H1 (cell line): ENCODE measurements at regions not wholly inside any gene's neighbourhood (a gene's known extent, or its start where the extent isn't known, plus 50 kb on each side); places are given as distances from the start of the nearest gene placed in this dataset.

Experiments
- CTCF ChIA-PET: fragments of 300-600 bp; sonication (Branson Sonifier 250); formaldehyde crosslinking; loops from one replicate; lab custom pipeline; 2021; ENCODE audit not compliant: partially characterized antibody; lab: Charles Lee
- POLR2A ChIA-PET: fragments of 300-600 bp; sonication (Branson Sonifier 250); formaldehyde crosslinking; loops from one replicate; lab custom pipeline; 2021; ENCODE audit warnings: inconsistent platforms; ENCODE audit not compliant: partially characterized antibody; lab: Charles Lee
- DNase-seq, 2 experiments: peaks; one replicate each; pipeline versions ENCODE4 v3.0.0 to v3.0.0-alpha.2; 2010 to 2022; ENCODE audit warnings: low spot score in 2 of 2, low read depth in 1 of 2, mixed read lengths in 1 of 2
- FAIRE-seq: peaks from 2 replicates; lab custom pipeline; 2011; peaks lifted over from hg19 to GRCh38; lab: Jason Lieb, UNC
- H2AFZ ChIP-seq: 2 replicates; pipeline ENCODE4 v1.8.1; 2012; ENCODE audit warnings: low read length, inconsistent platforms
- H2AK5ac ChIP-seq: 2 replicates; pipeline ENCODE4 v1.6.1; 2013; ENCODE audit warnings: low read depth, low read length
- H2BK120ac ChIP-seq: replicated peaks from 2 replicates; pipeline ENCODE3; 2013; ENCODE audit warnings: low read depth, low read length, inconsistent platforms
- H2BK12ac ChIP-seq: 2 replicates; pipeline ENCODE4 v1.6.1; 2013; ENCODE audit warnings: low read depth, low read length
- H2BK15ac ChIP-seq: 2 replicates; pipeline ENCODE4 v1.6.1; 2013; ENCODE audit warnings: low read length
- H2BK20ac ChIP-seq: 2 replicates; pipeline ENCODE4 v1.6.1; 2013; ENCODE audit warnings: low read length
- H2BK5ac ChIP-seq: 2 replicates; pipeline ENCODE4 v1.6.1; 2013; ENCODE audit warnings: low read depth, low read length
- H3K14ac ChIP-seq: 2 replicates; pipeline ENCODE4 v1.6.1; 2013; ENCODE audit warnings: inconsistent platforms; ENCODE audit not compliant: insufficient read length
- H3K18ac ChIP-seq: 2 replicates; pipeline ENCODE4 v1.6.1; 2013; ENCODE audit warnings: low read length; ENCODE audit errors: extremely low read depth
- H3K23ac ChIP-seq: 2 replicates; pipeline ENCODE4 v1.6.1; 2013; ENCODE audit warnings: inconsistent platforms; ENCODE audit not compliant: insufficient read length
- H3K23me2 ChIP-seq: 2 replicates; pipeline ENCODE4 v1.6.1; 2013; ENCODE audit warnings: low read depth, low read length
- H3K27ac ChIP-seq: 2 replicates; pipeline ENCODE4 v1.6.1; 2011; ENCODE audit warnings: low read depth, low read length, inconsistent platforms
- H3K27me3 ChIP-seq, 4 experiments: replicated peaks in 1 of 4; 1 replicate in 1 of 4; 2 replicates in 3 of 4; pipeline versions ENCODE4 v1.6.1 to v1.8.1; 2011 to 2013; ENCODE audit warnings: low read length in 3 of 4, mild to moderate bottlenecking in 3 of 4, inconsistent platforms in 2 of 4, mixed read lengths in 2 of 4, moderate library complexity in 1 of 4; ENCODE audit not compliant: control insufficient read depth in 3 of 4, insufficient read depth in 3 of 4; ENCODE audit errors: extremely low read depth in 1 of 4
- H3K36me3 ChIP-seq, 4 experiments: 2 replicates each; pipeline versions ENCODE4 v1.6.1 to v1.8.1; 2011 to 2013; ENCODE audit warnings: mild to moderate bottlenecking in 4 of 4, low read length in 3 of 4, moderate library complexity in 2 of 4, control low read depth in 1 of 4, inconsistent platforms in 1 of 4; ENCODE audit not compliant: insufficient read depth in 4 of 4, control insufficient read depth in 2 of 4
- H3K4ac ChIP-seq: replicated peaks from 2 replicates; pipeline ENCODE3; 2013; ENCODE audit warnings: low read length, low read depth, mixed read lengths, inconsistent platforms; ENCODE audit not compliant: insufficient read length
- H3K4me1 ChIP-seq, 4 experiments: replicated peaks in 1 of 4; 1 replicate in 1 of 4; 2 replicates in 3 of 4; pipeline versions ENCODE4 v1.6.1 to v1.8.1; 2011 to 2013; ENCODE audit warnings: low read length in 3 of 4, inconsistent platforms in 2 of 4, mixed read lengths in 1 of 4; ENCODE audit not compliant: insufficient read depth in 4 of 4, control insufficient read depth in 3 of 4
- H3K4me2 ChIP-seq, 2 experiments: 2 replicates each; pipeline versions ENCODE4 v1.6.1 to v1.8.1; 2011 to 2013; ENCODE audit warnings: low read depth in 2 of 2, low read length in 2 of 2, control low read depth in 1 of 2, inconsistent platforms in 1 of 2, mild to moderate bottlenecking in 1 of 2; ENCODE audit not compliant: insufficient read depth in 1 of 2
- H3K4me3 ChIP-seq, 4 experiments: fragments of 200-600, 300-600 bp in 1 of 4; sonication (generic), shearing (Covaris generic), sonication (Bioruptor Twin) in 1 of 4; 2 replicates each; pipeline versions ENCODE4 v1.5.1 to v1.8.1; 2011 to 2016; ENCODE audit warnings: low read length in 4 of 4, low read depth in 3 of 4, control low read depth in 2 of 4, inconsistent platforms in 2 of 4, mild to moderate bottlenecking in 2 of 4, mixed read lengths in 1 of 4, moderate library complexity in 1 of 4; ENCODE audit not compliant: insufficient read depth in 2 of 4; ENCODE audit errors: extremely low read depth in 1 of 4
- H3K56ac ChIP-seq: replicated peaks from 2 replicates; pipeline ENCODE3; 2013; ENCODE audit warnings: low read depth, mild to moderate bottlenecking, mixed read lengths, low read length, inconsistent platforms; ENCODE audit not compliant: insufficient read length
- H3K79me1 ChIP-seq: 2 replicates; pipeline ENCODE4 v1.6.1; 2013; ENCODE audit warnings: low read depth, low read length, control low read depth
- H3K79me2 ChIP-seq, 2 experiments: 2 replicates each; pipeline versions ENCODE4 v1.6.1 to v1.8.1; 2012 to 2013; ENCODE audit warnings: low read length in 2 of 2, mild to moderate bottlenecking in 2 of 2, inconsistent platforms in 1 of 2; ENCODE audit not compliant: insufficient read depth in 2 of 2, control insufficient read depth in 1 of 2
- H3K9ac ChIP-seq, 4 experiments: replicated peaks in 1 of 4; 1 replicate in 1 of 4; 2 replicates in 3 of 4; pipeline versions ENCODE4 v1.6.1 to v1.8.1; 2011 to 2013; ENCODE audit warnings: low read depth in 3 of 4, low read length in 3 of 4, control low read depth in 2 of 4, mild to moderate bottlenecking in 2 of 4, moderate library complexity in 2 of 4, inconsistent platforms in 1 of 4; ENCODE audit errors: extremely low read depth in 1 of 4
- H3K9me3 ChIP-seq, 2 experiments: 2 replicates each; pipeline versions ENCODE4 v1.6.1 to v1.8.1; 2012 to 2013; ENCODE audit warnings: mild to moderate bottlenecking in 2 of 2, moderate library complexity in 2 of 2, control low read depth in 1 of 2, inconsistent platforms in 1 of 2, low read depth in 1 of 2, low read length in 1 of 2, mixed read lengths in 1 of 2; ENCODE audit not compliant: insufficient read depth in 2 of 2
- H4K20me1 ChIP-seq, 2 experiments: replicated peaks in 1 of 2; 2 replicates each; pipeline versions ENCODE3 to v1.8.1; 2011 to 2013; ENCODE audit warnings: inconsistent platforms in 2 of 2, low read length in 2 of 2, mild to moderate bottlenecking in 1 of 2; ENCODE audit not compliant: insufficient read depth in 2 of 2, control insufficient read depth in 1 of 2
- H4K5ac ChIP-seq: 2 replicates; pipeline ENCODE4 v1.6.1; 2013; ENCODE audit warnings: low read length, low read depth, mixed read lengths, inconsistent platforms; ENCODE audit not compliant: insufficient read length
- H4K8ac ChIP-seq: 2 replicates; pipeline ENCODE4 v1.8.0; 2013; ENCODE audit warnings: mild to moderate bottlenecking, moderate library complexity, low read length, inconsistent platforms; ENCODE audit not compliant: insufficient read depth; ENCODE audit errors: extremely low read depth
- H4K91ac ChIP-seq: replicated peaks from 2 replicates; pipeline ENCODE3; 2013; ENCODE audit warnings: low read length, mixed read lengths, inconsistent platforms; ENCODE audit not compliant: insufficient read length
- CHD1 ChIP-seq: IDR thresholded peaks from 2 replicates; pipeline ENCODE4 v1.6.1; 2012; ENCODE audit warnings: low read depth, low read length, improper control_type of control experiment
- CHD2 ChIP-seq: IDR thresholded peaks from 2 replicates; pipeline ENCODE4 v1.6.1; 2012; ENCODE audit warnings: low read length, improper control_type of control experiment
- EGR1 ChIP-seq: IDR thresholded peaks from 2 replicates; pipeline ENCODE4 v1.6.1; 2011; ENCODE audit warnings: low read depth, low read length, borderline replicate concordance
- GABPA ChIP-seq: IDR thresholded peaks from 2 replicates; pipeline ENCODE4 v1.6.1; 2011; ENCODE audit warnings: mild to moderate bottlenecking, low read length, moderate library complexity, borderline replicate concordance; ENCODE audit not compliant: insufficient read depth
- GTF2F1 ChIP-seq: IDR thresholded peaks from 2 replicates; pipeline ENCODE4 v1.6.1; 2012; ENCODE audit warnings: low read depth, low read length, improper control_type of control experiment, borderline replicate concordance
- HDAC6 ChIP-seq: IDR thresholded peaks from one replicate; pipeline ENCODE4 v1.7.1; 2012; ENCODE audit warnings: low read depth, mild to moderate bottlenecking, inconsistent platforms, low read length, moderate library complexity
- JUND ChIP-seq: IDR thresholded peaks from 2 replicates; pipeline ENCODE4 v1.6.1; 2011; ENCODE audit warnings: mild to moderate bottlenecking, improper control_type of control experiment, low read length
- NANOG ChIP-seq: IDR thresholded peaks from 2 replicates; pipeline ENCODE4 v1.6.1; 2011; ENCODE audit warnings: low read length, low read depth, mild to moderate bottlenecking, inconsistent platforms; ENCODE audit not compliant: insufficient read depth, poor library complexity, severe bottlenecking
- POU5F1 ChIP-seq: IDR thresholded peaks from 2 replicates; pipeline ENCODE4 v1.6.1; 2011; ENCODE audit warnings: low read depth, mild to moderate bottlenecking, low read length, moderate library complexity
- SRF ChIP-seq: IDR thresholded peaks from 2 replicates; pipeline ENCODE4 v1.6.1; 2011; ENCODE audit warnings: mild to moderate bottlenecking, low read depth, low read length, moderate library complexity
- SUZ12 ChIP-seq: fragments of 200-600 bp; sonication (generic); IDR thresholded peaks from 2 replicates; pipeline ENCODE4 v1.6.1; 2012; ENCODE audit warnings: mild to moderate bottlenecking, inconsistent platforms, low read length, moderate library complexity, mixed read lengths
- TAF7 ChIP-seq: optimal IDR thresholded peaks from 2 replicates; pipeline ENCODE3; 2011; ENCODE audit warnings: low read depth, mild to moderate bottlenecking, inconsistent platforms, low read length, moderate library complexity, borderline replicate concordance
- TBP ChIP-seq: IDR thresholded peaks from 2 replicates; pipeline ENCODE4 v1.6.1; 2011; ENCODE audit warnings: low read depth, low read length, improper control_type of control experiment
- YY1 ChIP-seq: IDR thresholded peaks from 2 replicates; pipeline ENCODE4 v1.6.1; 2011; ENCODE audit warnings: low read depth, mild to moderate bottlenecking, low read length
- WGBS, 2 experiments: shearing (Covaris generic) in 1 of 2; methylation state at CpG; one replicate each; pipeline versions ENCODE4 v1.1.6 to v1.1.7; 2013 to 2015; ENCODE audit warnings: low lambda C conversion rate in 2 of 2, mixed read lengths in 2 of 2, inconsistent platforms in 1 of 2, low coverage in 1 of 2, missing lambda C conversion rate in 1 of 2; ENCODE audit not compliant: insufficient replicate concordance in 2 of 2, insufficient coverage in 1 of 2, insufficient read length in 1 of 2; ENCODE audit errors: extremely low coverage in 1 of 2, missing lambda C conversion rate in 1 of 2; 5-methylcytosine and 5-hydroxymethylcytosine counted together

DNA sequence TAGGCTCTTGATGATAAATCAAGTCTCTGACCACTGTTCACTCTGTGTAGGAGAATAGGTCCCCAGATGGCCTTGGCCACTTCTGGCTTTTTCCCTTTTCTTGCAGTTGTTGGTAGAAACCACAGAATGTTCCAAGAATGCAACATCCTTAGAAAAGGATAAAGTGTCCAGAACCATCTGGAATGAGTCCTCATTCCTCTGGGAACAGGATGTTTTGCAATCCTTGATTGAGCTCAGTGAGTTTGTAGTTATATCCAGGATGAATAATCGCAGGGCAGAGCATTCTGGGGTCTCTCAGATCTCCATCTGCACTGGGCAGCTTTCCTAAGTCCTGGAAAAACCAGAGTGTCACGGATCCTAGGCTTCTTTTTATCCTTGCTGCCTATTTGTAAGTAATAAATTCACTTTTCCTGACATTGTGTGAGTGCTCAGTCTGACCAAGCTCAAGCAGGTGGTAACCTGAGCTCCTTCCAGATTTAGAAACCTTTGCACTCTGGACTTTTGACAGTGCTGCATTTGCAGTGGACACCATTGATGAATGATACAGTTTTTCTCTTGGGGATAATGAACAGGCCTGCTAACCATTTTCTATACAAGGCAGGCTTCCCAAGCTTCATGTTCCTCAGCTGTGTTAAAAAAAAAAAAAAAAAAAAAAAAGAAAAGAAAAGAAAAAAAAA is 1028.6 kb downstream of the OTOL1 start:
- Histone ChIP-seq H2BK120ac (no peak overlapping the region), H3K56ac (no peak overlapping the region), H3K4ac (no peak overlapping the region), H3K9ac (no peak overlapping the region), H3K14ac (no peak overlapping the region), H2BK15ac (no peak overlapping the region), H3K9me3 (no peaks in the 10 kb centered on the region), H4K91ac (no peak overlapping the region), H3K36me3 (no peaks in the 10 kb centered on the region; a peak in 1 of 8 replicates), H3K23ac (no peak overlapping the region), H2BK12ac (no peak overlapping the region), H3K18ac (no peak overlapping the region), H4K8ac (no peak overlapping the region), H3K23me2 (no peaks in the 10 kb centered on the region), H3K4me1 (no peaks in the 10 kb centered on the region; a peak in 1 of 7 replicates), H2BK20ac (no peak overlapping the region), H4K5ac (no peak overlapping the region), H3K27ac (no peak overlapping the region), H3K79me1 (no peaks in the 10 kb centered on the region), H3K4me2 (no peak overlapping the region), H3K27me3 (no peaks in the 10 kb centered on the region), H2BK5ac (no peak overlapping the region), H3K4me3 (no peak overlapping the region), H2AK5ac (no peak overlapping the region), H3K79me2 (no peaks in the 10 kb centered on the region), H2AFZ (no peak overlapping the region), H4K20me1 (no peaks in the 10 kb centered on the region)
- TF ChIP-seq EGR1 (no peak), TBP (no peak), SUZ12 (no peak), CHD2 (no peak), SRF (no peak), TAF7 (no peak), NANOG (no peak), HDAC6 (no peak), GABPA (no peak), YY1 (no peak), GTF2F1 (no peak), POU5F1 (no peak), CHD1 (no peak), JUND (no peak)
- no peak for DNase-seq
- WGBS, 2 experiments: 81% methylated on average over 2 of the region's 2 CpGs; no CpG with 5 or more reads in 1 of the 2 experiments
- FAIRE-seq: no peak
- ChIA-PET CTCF (no interaction called here), POLR2A (no interaction called here)
